Brain microvascular endothelial cell (primary cell): ENCODE measurements at regions not wholly inside any gene's neighbourhood (a gene's known extent, or its start where the extent isn't known, plus 50 kb on each side); places are given as distances from the start of the nearest gene placed in this dataset.
A peak's percentile ranks its signal among the peaks of the same experiment; 100 is the strongest.

Experiments
- DNase-seq: peaks from one replicate; pipeline ENCODE4 v3.0.0-alpha.2; 2020
- H3K27ac ChIP-seq: fragments of 250-450 bp; sonication (Bioruptor Pico); 2 replicates; pipeline ENCODE4 v1.5.1; 2020; ENCODE audit warnings: mild to moderate bottlenecking, moderate library complexity
- H3K27me3 ChIP-seq: fragments of 250-450 bp; sonication (Bioruptor Pico); replicated peaks from 2 replicates; pipeline ENCODE4 v1.5.1; 2020; ENCODE audit warnings: mild to moderate bottlenecking
- H3K36me3 ChIP-seq: fragments of 250-450 bp; sonication (Bioruptor Pico); replicated peaks from 2 replicates; pipeline ENCODE4 v1.5.1; 2020; ENCODE audit warnings: mild to moderate bottlenecking
- H3K4me3 ChIP-seq: 2 replicates; pipeline ENCODE4 v1.5.1; 2011; ENCODE audit warnings: low read depth, mild to moderate bottlenecking, control low read depth, low read length, moderate library complexity
- CTCF ChIP-seq: IDR thresholded peaks from 2 replicates; pipeline ENCODE4 v1.5.1; 2011; ENCODE audit warnings: low read depth, mild to moderate bottlenecking, moderate library complexity, low read length, control low read depth, inconsistent platforms; ENCODE audit errors: missing control alignments
- in situ Hi-C: cut with HindIII; loops from 2 replicates; pipeline ENCODE4 v1.10.0; 2017; ENCODE audit warnings: low sequenced_read_pairs, low pct_ligation_motif_present

- no peak overlapping the region for H3K27ac ChIP-seq
- H3K27me3 ChIP-seq = no peaks in the 10 kb centered on the region
- in situ Hi-C loops = no loop called here
- H3K4me3 ChIP-seq = no peak overlapping the region
- H3K36me3 ChIP-seq = no peaks in the 10 kb centered on the region
- TF ChIP-seq CTCF = no peak
- no peak for DNase-seq
These were observed 474.1 kb upstream of the MIS18BP1 start for GRCh38 chr14:45727133-45727532.

- TF ChIP-seq CTCF = no peak
- Histone ChIP-seq H3K27me3 (no peaks in the 10 kb centered on the region), H3K4me3 (no peak overlapping the region), H3K36me3 (no peaks in the 10 kb centered on the region), H3K27ac (no peak overlapping the region)
- in situ Hi-C loops = no loop called here
- DNase-seq = no peak
These were observed 468.5 kb upstream of the MIS18BP1 start for GRCh38 chr14:45721472-45721871.

- Histone ChIP-seq H3K27me3 (no peaks in the 10 kb centered on the region), H3K4me3 (no peak overlapping the region), H3K36me3 (no peaks in the 10 kb centered on the region), H3K27ac (no peak overlapping the region)
- no peak for DNase-seq
- in situ Hi-C loops = no loop called here
- peak; percentile 38 for TF ChIP-seq CTCF
These were observed 463.6 kb upstream of the MIS18BP1 start for GRCh38 chr14:45716572-45716971.

GRCh38 chr14:45715946-45716345 is 462.9 kb upstream of the MIS18BP1 start:
- in situ Hi-C loops = no loop called here
- H3K27me3 ChIP-seq = no peaks in the 10 kb centered on the region
- no peak overlapping the region for H3K4me3 ChIP-seq
- H3K27ac ChIP-seq = no peak overlapping the region
- DNase-seq = no peak
- no peak for TF ChIP-seq CTCF
- H3K36me3 ChIP-seq = no peaks in the 10 kb centered on the region

- H3K27me3 ChIP-seq = no peaks in the 10 kb centered on the region
- no peaks in the 10 kb centered on the region for H3K36me3 ChIP-seq
- TF ChIP-seq CTCF = no peak
- DNase-seq = no peak
- in situ Hi-C loops = no loop called here
- H3K4me3 ChIP-seq = no peak overlapping the region
- H3K27ac ChIP-seq = no peak overlapping the region
These were observed 456.5 kb upstream of the MIS18BP1 start for GRCh38 chr14:45709541-45709940.

GRCh38 chr14:45705940-45706534 is 453.0 kb upstream of the MIS18BP1 start:
- Histone ChIP-seq H3K27me3 (no peaks in the 10 kb centered on the region), H3K27ac (no peak overlapping the region), H3K4me3 (no peak overlapping the region), H3K36me3 (no peaks in the 10 kb centered on the region)
- in situ Hi-C loops = no loop called here
- no peak for DNase-seq
- TF ChIP-seq CTCF = no peak
